GM23248 (cell line): ENCODE measurements at regions not wholly inside any gene's neighbourhood (a gene's known extent, or its start where the extent isn't known, plus 50 kb on each side); places are given as distances from the start of the nearest gene placed in this dataset.

Source experiments
- EZH2 ChIP-seq: fragments of 200-600 bp; sonication (generic); IDR thresholded peaks from 2 replicates; pipeline ENCODE4 v1.6.1; 2018; ENCODE audit warnings: antibody characterized with exemption, mild to moderate bottlenecking; ENCODE audit not compliant: insufficient read depth, poor library complexity, severe bottlenecking
- EZH2phosphoT487 ChIP-seq: fragments of 200-600 bp; sonication (generic); IDR thresholded peaks from 2 replicates; pipeline ENCODE4 v1.6.1; 2018; ENCODE audit warnings: antibody characterized with exemption, moderate library complexity, mild to moderate bottlenecking, low read depth; ENCODE audit not compliant: insufficient read depth

GRCh38 chr15:69782139-69782658 is 315.5 kb downstream of the TLE3 start:
- TF ChIP-seq EZH2 (no peak), EZH2phosphoT487 (no peak)
